HepG2 (cell line): ENCODE measurements at regions not wholly inside any gene's neighbourhood (a gene's known extent, or its start where the extent isn't known, plus 50 kb on each side); places are given as distances from the start of the nearest gene placed in this dataset.

ENCODE experiments used
- ATAC-seq: fragments of 200-7000 bp; cut with Tn5 transposase; 3 replicates; pipeline ENCODE4 v1.9.1; 2020; ENCODE audit warnings: mild to moderate bottlenecking, moderate library complexity
- BruUV-seq: library from RNA; stranded (reverse); fragments of 400-500 nt; replicated peaks from 2 replicates; lab custom pipeline; 2021; lab: Mats Ljungman, UMichigan
- CTCF ChIA-PET: fragments of 300-600 bp; formaldehyde crosslinking; extraction: SDS; loops from one replicate; lab custom pipeline; 2021; ENCODE audit warnings: low total read pairs, inconsistent platforms, low intra/inter-chr PET ratio; lab: Yijun Ruan, JAX
- POLR2A ChIA-PET: fragments of 350-600 bp; sonication (Branson Sonifier 250); formaldehyde crosslinking; loops from one replicate; lab custom pipeline; 2020; ENCODE audit warnings: antibody characterized with exemption, inconsistent platforms; lab: Yijun Ruan, JAX
- DNase-seq: peaks from one replicate; pipeline ENCODE4 v3.0.0-alpha.2; 2015; ENCODE audit warnings: low spot score
- FAIRE-seq: peaks from 3 replicates; lab custom pipeline; 2011; peaks lifted over from hg19 to GRCh38; lab: Jason Lieb, UNC
- H2AFZ ChIP-seq: one replicate; pipeline ENCODE4 v1.6.1; 2011; ENCODE audit warnings: low read length, inconsistent platforms
- H3K27ac ChIP-seq: fragments of 300-600 bp; 3 replicates; pipeline ENCODE4 v1.8.0; 2011; ENCODE audit warnings: mixed run types, mild to moderate bottlenecking, mixed read lengths, low read length, inconsistent platforms; ENCODE audit not compliant: insufficient read depth; ENCODE audit errors: extremely low read length
- H3K27me3 ChIP-seq, 2 experiments: fragments of 200-600 bp in 1 of 2; 2 replicates in 1 of 2; 3 replicates in 1 of 2; pipeline versions ENCODE4 v1.6.0 to v1.8.0; 2011; ENCODE audit warnings: low read length in 2 of 2, mild to moderate bottlenecking in 2 of 2, moderate library complexity in 2 of 2, inconsistent platforms in 1 of 2; ENCODE audit not compliant: insufficient read depth in 2 of 2, control insufficient read depth in 1 of 2
- H3K36me3 ChIP-seq, 2 experiments: fragments of 200-600 bp in 1 of 2; replicated peaks in 1 of 2; 2 replicates in 1 of 2; 3 replicates in 1 of 2; pipeline versions ENCODE4 v1.5.1 to v1.8.0; 2011; ENCODE audit warnings: low read length in 2 of 2, inconsistent platforms in 1 of 2; ENCODE audit not compliant: insufficient read depth in 2 of 2, control insufficient read depth in 1 of 2
- H3K4me1 ChIP-seq: 2 replicates; pipeline ENCODE4 v1.5.1; 2012; ENCODE audit warnings: low read length, inconsistent platforms; ENCODE audit not compliant: insufficient read depth
- H3K4me2 ChIP-seq: 2 replicates; pipeline ENCODE4 v1.6.0; 2011; ENCODE audit warnings: low read depth, low read length, inconsistent platforms
- H3K4me3 ChIP-seq, 3 experiments: fragments of 200-600 bp in 1 of 3; sonication (generic), shearing (Covaris generic) in 1 of 3; replicated peaks in 1 of 3; 2 replicates each; pipeline ENCODE4 v1.5.1; 2011 to 2016; ENCODE audit warnings: low read length in 3 of 3, inconsistent platforms in 2 of 3, low read depth in 2 of 3, mild to moderate bottlenecking in 2 of 3, control low read depth in 1 of 3, mixed read lengths in 1 of 3; ENCODE audit not compliant: insufficient read depth in 1 of 3
- H3K79me2 ChIP-seq: one replicate; pipeline ENCODE4 v1.6.1; 2011; ENCODE audit warnings: low read length, inconsistent platforms; ENCODE audit not compliant: insufficient read depth
- H3K9ac ChIP-seq: 2 replicates; pipeline ENCODE4 v1.6.0; 2011; ENCODE audit warnings: mild to moderate bottlenecking, low read depth, low read length, inconsistent platforms; ENCODE audit not compliant: insufficient read depth
- H3K9me3 ChIP-seq: 2 replicates; pipeline ENCODE4 v1.5.1; 2012; ENCODE audit warnings: mild to moderate bottlenecking, low read length
- H4K20me1 ChIP-seq: 2 replicates; pipeline ENCODE4 v1.6.0; 2011; ENCODE audit warnings: inconsistent platforms, mild to moderate bottlenecking, low read length, moderate library complexity; ENCODE audit not compliant: insufficient read depth
- CREB3 ChIP-seq: sonication (generic); formaldehyde crosslinking; IDR thresholded peaks from 2 replicates; pipeline ENCODE4 v1.5.0; 2020; ENCODE audit warnings: missing genetic modification reagents
- CREBL2 ChIP-seq: sonication (generic); formaldehyde crosslinking; IDR thresholded peaks from 2 replicates; pipeline ENCODE4 v1.8.1; 2023; ENCODE audit warnings: missing genetic modification reagents, mild to moderate bottlenecking, borderline replicate concordance
- E2F2 ChIP-seq: sonication (generic); formaldehyde crosslinking; IDR thresholded peaks from 2 replicates; pipeline ENCODE4 v1.4.0; 2020; ENCODE audit warnings: missing genetic modification reagents, borderline replicate concordance
- GATA4 ChIP-seq: sonication (generic); IDR thresholded peaks from 2 replicates; pipeline ENCODE4 v1.6.1; 2016; ENCODE audit warnings: antibody characterized with exemption, low read depth, borderline replicate concordance
- MED8 ChIP-seq: sonication (generic); formaldehyde crosslinking; IDR thresholded peaks from 2 replicates; pipeline ENCODE4 v1.8.1; 2023; ENCODE audit warnings: mild to moderate bottlenecking, missing genetic modification reagents; ENCODE audit not compliant: insufficient replicate concordance
- NONO ChIP-seq, 2 experiments: fragments of 450-650 bp in 1 of 2; sonication (generic) in 1 of 2; formaldehyde crosslinking in 1 of 2; IDR thresholded peaks in 1 of 2; conservative IDR thresholded peaks in 1 of 2; 2 replicates each; pipeline versions ENCODE4 v1.6.1 to v1.8.0; 2017 to 2022; ENCODE audit warnings: mild to moderate bottlenecking in 1 of 2, missing genetic modification reagents in 1 of 2, moderate library complexity in 1 of 2
- SKI ChIP-seq: fragments of 450-650 bp; IDR thresholded peaks from one replicate; pipeline ENCODE4 v1.6.1; 2018; ENCODE audit warnings: mild to moderate bottlenecking; ENCODE audit not compliant: partially characterized antibody
- SRY ChIP-seq: sonication (generic); formaldehyde crosslinking; IDR thresholded peaks from 2 replicates; pipeline ENCODE4 v1.8.0; 2022; ENCODE audit warnings: mild to moderate bottlenecking, missing genetic modification reagents
- ZNF224 ChIP-seq: sonication (generic); formaldehyde crosslinking; IDR thresholded peaks from 2 replicates; pipeline ENCODE4 v1.5.0; 2020; ENCODE audit warnings: mild to moderate bottlenecking, missing genetic modification reagents
- ZNF570 ChIP-seq: sonication (generic); formaldehyde crosslinking; IDR thresholded peaks from 2 replicates; pipeline ENCODE4 v1.4.0; 2020; ENCODE audit warnings: mild to moderate bottlenecking, missing genetic modification reagents, borderline replicate concordance
- ZNF607 ChIP-seq: sonication (generic); formaldehyde crosslinking; IDR thresholded peaks from 2 replicates; pipeline ENCODE4 v1.5.1; 2020; ENCODE audit warnings: missing genetic modification reagents, mild to moderate bottlenecking, borderline replicate concordance
- ZNF776 ChIP-seq: sonication (generic); formaldehyde crosslinking; IDR thresholded peaks from 2 replicates; pipeline ENCODE4 v1.4.0; 2020; ENCODE audit warnings: mild to moderate bottlenecking, missing genetic modification reagents
- ZNF841 ChIP-seq: sonication (generic); formaldehyde crosslinking; IDR thresholded peaks from 2 replicates; pipeline ENCODE4 v1.8.1; 2023; ENCODE audit warnings: missing genetic modification reagents, borderline replicate concordance
- WGBS: methylation state at CpG from one replicate; pipeline ENCODE4 v1.1.6; 2017; ENCODE audit warnings: low lambda C conversion rate; 5-methylcytosine and 5-hydroxymethylcytosine counted together
- in situ Hi-C: cut with HindIII; loops from 2 replicates; pipeline ENCODE4 v1.10.0; 2017; ENCODE audit warnings: low pct_unique_long_range_greater_than_20kb; ENCODE audit not compliant: extremely low pct_ligation_motif_present
- intact Hi-C: fragments of 100-400 bp; cut with micrococcal nuclease; formaldehyde crosslinking; loops from one replicate; pipeline ENCODE4 v1.10.0; 2022; ENCODE audit not compliant: unreplicated experiment
- TF ChIP-seq, protein P1 (sequence below): sonication (generic); formaldehyde crosslinking; IDR thresholded peaks from 2 replicates; pipeline ENCODE4 v1.8.1; 2023; ENCODE audit warnings: mild to moderate bottlenecking, missing genetic modification reagents
- TF ChIP-seq, protein P2 (sequence below): sonication (generic); formaldehyde crosslinking; IDR thresholded peaks from 2 replicates; pipeline ENCODE4 v1.5.0; 2020; ENCODE audit warnings: mild to moderate bottlenecking, missing genetic modification reagents, borderline replicate concordance
- TF ChIP-seq, protein P3 (sequence below): sonication (generic); formaldehyde crosslinking; IDR thresholded peaks from 2 replicates; pipeline ENCODE4 v1.4.0; 2020; ENCODE audit warnings: mild to moderate bottlenecking, missing genetic modification reagents

- intact Hi-C loops: loop anchor here (10.0 kb wide), 1 partner anchor 119 kb away; no protein-coding TSS in a partner anchor
- H3K4me2 ChIP-seq: no peak overlapping the region
- TF ChIP-seq ZNF224 (CRISPR knock-in tag) (no peak), MED8 (CRISPR knock-in tag) (no peak), CREB3 (CRISPR knock-in tag) (no peak), GATA4 (no peak), SRY (CRISPR knock-in tag) (no peak), SKI (no peak), ZNF607 (CRISPR knock-in tag) (no peak), ZNF776 (no peak), ZNF841 (CRISPR knock-in tag) (no peak), NONO (IDR thresholded peaks at IDR 0.05) (no peak), NONO (CRISPR knock-in tag; conservative IDR thresholded peaks at IDR 0.05) (no peak), CREBL2 (no peak), ZNF570 (CRISPR knock-in tag) (no peak), E2F2 (CRISPR knock-in tag) (no peak)
- TF ChIP-seq, protein P1, sequence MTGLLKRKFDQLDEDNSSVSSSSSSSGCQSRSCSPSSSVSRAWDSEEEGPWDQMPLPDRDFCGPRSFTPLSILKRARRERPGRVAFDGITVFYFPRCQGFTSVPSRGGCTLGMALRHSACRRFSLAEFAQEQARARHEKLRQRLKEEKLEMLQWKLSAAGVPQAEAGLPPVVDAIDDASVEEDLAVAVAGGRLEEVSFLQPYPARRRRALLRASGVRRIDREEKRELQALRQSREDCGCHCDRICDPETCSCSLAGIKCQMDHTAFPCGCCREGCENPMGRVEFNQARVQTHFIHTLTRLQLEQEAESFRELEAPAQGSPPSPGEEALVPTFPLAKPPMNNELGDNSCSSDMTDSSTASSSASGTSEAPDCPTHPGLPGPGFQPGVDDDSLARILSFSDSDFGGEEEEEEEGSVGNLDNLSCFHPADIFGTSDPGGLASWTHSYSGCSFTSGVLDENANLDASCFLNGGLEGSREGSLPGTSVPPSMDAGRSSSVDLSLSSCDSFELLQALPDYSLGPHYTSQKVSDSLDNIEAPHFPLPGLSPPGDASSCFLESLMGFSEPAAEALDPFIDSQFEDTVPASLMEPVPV: no peak
- TF ChIP-seq, protein P2, sequence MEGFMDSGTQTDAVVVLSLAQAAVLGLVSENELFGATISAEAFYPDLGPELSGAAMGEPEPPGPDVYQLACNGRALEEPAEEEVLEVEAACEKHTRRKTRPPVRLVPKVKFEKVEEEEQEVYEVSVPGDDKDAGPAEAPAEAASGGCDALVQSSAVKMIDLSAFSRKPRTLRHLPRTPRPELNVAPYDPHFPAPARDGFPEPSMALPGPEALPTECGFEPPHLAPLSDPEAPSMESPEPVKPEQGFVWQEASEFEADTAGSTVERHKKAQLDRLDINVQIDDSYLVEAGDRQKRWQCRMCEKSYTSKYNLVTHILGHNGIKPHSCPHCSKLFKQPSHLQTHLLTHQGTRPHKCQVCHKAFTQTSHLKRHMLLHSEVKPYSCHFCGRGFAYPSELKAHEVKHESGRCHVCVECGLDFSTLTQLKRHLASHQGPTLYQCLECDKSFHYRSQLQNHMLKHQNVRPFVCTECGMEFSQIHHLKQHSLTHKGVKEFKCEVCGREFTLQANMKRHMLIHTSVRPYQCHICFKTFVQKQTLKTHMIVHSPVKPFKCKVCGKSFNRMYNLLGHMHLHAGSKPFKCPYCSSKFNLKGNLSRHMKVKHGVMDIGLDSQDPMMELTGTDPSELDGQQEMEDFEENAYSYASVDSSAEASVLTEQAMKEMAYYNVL (CRISPR knock-in tag): no peak
- TF ChIP-seq, protein P3, sequence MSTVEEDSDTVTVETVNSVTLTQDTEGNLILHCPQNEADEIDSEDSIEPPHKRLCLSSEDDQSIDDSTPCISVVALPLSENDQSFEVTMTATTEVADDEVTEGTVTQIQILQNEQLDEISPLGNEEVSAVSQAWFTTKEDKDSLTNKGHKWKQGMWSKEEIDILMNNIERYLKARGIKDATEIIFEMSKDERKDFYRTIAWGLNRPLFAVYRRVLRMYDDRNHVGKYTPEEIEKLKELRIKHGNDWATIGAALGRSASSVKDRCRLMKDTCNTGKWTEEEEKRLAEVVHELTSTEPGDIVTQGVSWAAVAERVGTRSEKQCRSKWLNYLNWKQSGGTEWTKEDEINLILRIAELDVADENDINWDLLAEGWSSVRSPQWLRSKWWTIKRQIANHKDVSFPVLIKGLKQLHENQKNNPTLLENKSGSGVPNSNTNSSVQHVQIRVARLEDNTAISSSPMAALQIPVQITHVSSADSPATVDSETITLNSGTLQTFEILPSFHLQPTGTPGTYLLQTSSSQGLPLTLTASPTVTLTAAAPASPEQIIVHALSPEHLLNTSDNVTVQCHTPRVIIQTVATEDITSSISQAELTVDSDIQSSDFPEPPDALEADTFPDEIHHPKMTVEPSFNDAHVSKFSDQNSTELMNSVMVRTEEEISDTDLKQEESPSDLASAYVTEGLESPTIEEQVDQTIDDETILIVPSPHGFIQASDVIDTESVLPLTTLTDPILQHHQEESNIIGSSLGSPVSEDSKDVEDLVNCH (CRISPR knock-in tag): no peak
Measured at GRCh38 chr17:72185564-72185963, 64.7 kb downstream of the SOX9 start.

More at GRCh38 chr17:72185564-72185963, 64.7 kb downstream of the SOX9 start:
- no peak for FAIRE-seq
- no peaks in the 10 kb centered on the region for H3K9me3 ChIP-seq
- H3K27me3 ChIP-seq: peaks cover 0 to 12% of the 10 kb centered on the region in 2 experiments; a peak in 4 of 5 replicates
- CTCF ChIA-PET: no interaction called here
- in situ Hi-C loops: no loop called here
- BruUV-seq: no TSS peak
- no peak overlapping the region for H3K27ac ChIP-seq
- no peak for ATAC-seq
- peaks cover 10% of the 10 kb centered on the region for H3K4me1 ChIP-seq
- no peak overlapping the region for H2AFZ ChIP-seq
- no peak overlapping the region for H3K4me3 ChIP-seq
- H3K79me2 ChIP-seq: no peaks in the 10 kb centered on the region
- no peaks in the 10 kb centered on the region for H3K36me3 ChIP-seq
- H4K20me1 ChIP-seq: no peaks in the 10 kb centered on the region
- POLR2A ChIA-PET: no interaction called here
- no peak overlapping the region for H3K9ac ChIP-seq
- DNase-seq: no peak
- WGBS: 51% methylated on average over 8 of the region's 8 CpGs
